PC-3 (cell line): ENCODE measurements at regions not wholly inside any gene's neighbourhood (a gene's known extent, or its start where the extent isn't known, plus 50 kb on each side); places are given as distances from the start of the nearest gene placed in this dataset.

ENCODE experiments used
- EZH2phosphoT487 ChIP-seq: fragments of 300-600 bp; sonication (generic); IDR thresholded peaks from 2 replicates; pipeline ENCODE4 v1.6.1; 2018; ENCODE audit warnings: mild to moderate bottlenecking, antibody characterized with exemption, low read length, borderline replicate concordance
- TF ChIP-seq, protein P1 (sequence below): fragments of 300-600 bp; sonication (generic); conservative IDR thresholded peaks from 2 replicates; pipeline ENCODE4 v1.5.1; 2017; ENCODE audit warnings: antibody characterized with exemption, low read depth, mild to moderate bottlenecking, low read length

GRCh38 chrX:7730071-7730470, 112.9 kb upstream of the VCX start:
- TF ChIP-seq EZH2phosphoT487, result no peak
- TF ChIP-seq, protein P1, sequence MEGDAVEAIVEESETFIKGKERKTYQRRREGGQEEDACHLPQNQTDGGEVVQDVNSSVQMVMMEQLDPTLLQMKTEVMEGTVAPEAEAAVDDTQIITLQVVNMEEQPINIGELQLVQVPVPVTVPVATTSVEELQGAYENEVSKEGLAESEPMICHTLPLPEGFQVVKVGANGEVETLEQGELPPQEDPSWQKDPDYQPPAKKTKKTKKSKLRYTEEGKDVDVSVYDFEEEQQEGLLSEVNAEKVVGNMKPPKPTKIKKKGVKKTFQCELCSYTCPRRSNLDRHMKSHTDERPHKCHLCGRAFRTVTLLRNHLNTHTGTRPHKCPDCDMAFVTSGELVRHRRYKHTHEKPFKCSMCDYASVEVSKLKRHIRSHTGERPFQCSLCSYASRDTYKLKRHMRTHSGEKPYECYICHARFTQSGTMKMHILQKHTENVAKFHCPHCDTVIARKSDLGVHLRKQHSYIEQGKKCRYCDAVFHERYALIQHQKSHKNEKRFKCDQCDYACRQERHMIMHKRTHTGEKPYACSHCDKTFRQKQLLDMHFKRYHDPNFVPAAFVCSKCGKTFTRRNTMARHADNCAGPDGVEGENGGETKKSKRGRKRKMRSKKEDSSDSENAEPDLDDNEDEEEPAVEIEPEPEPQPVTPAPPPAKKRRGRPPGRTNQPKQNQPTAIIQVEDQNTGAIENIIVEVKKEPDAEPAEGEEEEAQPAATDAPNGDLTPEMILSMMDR, result no peak
